Muscle layer of duodenum (tissue), 2 donors: ENCODE measurements at regions not wholly inside any gene's neighbourhood (a gene's known extent, or its start where the extent isn't known, plus 50 kb on each side); places are given as distances from the start of the nearest gene placed in this dataset.
A peak's percentile ranks its signal among the peaks of the same experiment; 100 is the strongest.

Experiments
- H3K27ac ChIP-seq: one replicate; pipeline ENCODE4 v1.7.0; 2013; ENCODE audit warnings: mild to moderate bottlenecking, low read length
- H3K27me3 ChIP-seq: one replicate; pipeline ENCODE4 v1.7.0; 2013; ENCODE audit warnings: low read depth, mild to moderate bottlenecking, control low read depth, low read length
- H3K36me3 ChIP-seq, 2 donors: one replicate each; pipeline ENCODE4 v1.7.0; 2013; ENCODE audit warnings: low read length in 2 of 2, control low read depth in 1 of 2, mild to moderate bottlenecking in 1 of 2; ENCODE audit not compliant: insufficient read depth in 2 of 2, control insufficient read depth in 1 of 2
- H3K4me1 ChIP-seq, 2 donors: one replicate each; pipeline ENCODE4 v1.7.0; 2013; ENCODE audit warnings: low read length in 2 of 2, mild to moderate bottlenecking in 2 of 2, control low read depth in 1 of 2, moderate library complexity in 1 of 2; ENCODE audit not compliant: insufficient read depth in 2 of 2, control insufficient read depth in 1 of 2
- H3K4me3 ChIP-seq, 2 donors: one replicate each; pipeline ENCODE4 v1.7.0; 2013; ENCODE audit warnings: low read length in 2 of 2, low read depth in 1 of 2, mild to moderate bottlenecking in 1 of 2
- H3K9me3 ChIP-seq, 2 donors: one replicate each; pipeline ENCODE4 v1.7.0; 2013; ENCODE audit warnings: low read length in 2 of 2, control low read depth in 1 of 2, mild to moderate bottlenecking in 1 of 2; ENCODE audit not compliant: control insufficient read depth in 1 of 2
- donor health status: healthy.

- Histone ChIP-seq H3K27ac (peak overlapping the region; percentile 94), H3K9me3 (no peaks in the 10 kb centered on the region), H3K27me3 (no peaks in the 10 kb centered on the region), H3K36me3 (peaks cover 0 to 5% of the 10 kb centered on the region in 2 donors), H3K4me3 (no peak overlapping the region), H3K4me1 (peaks cover 9 to 22% of the 10 kb centered on the region in 2 donors)
Observed at GRCh38 chr3:188949996-188950395, 221.8 kb upstream of the TPRG1 start.

GRCh38 chr3:188950832-188951489 is 220.8 kb upstream of the TPRG1 start:
- Histone ChIP-seq H3K27ac (peak overlapping the region; percentile 94), H3K27me3 (no peaks in the 10 kb centered on the region), H3K9me3 (no peaks in the 10 kb centered on the region), H3K4me1 (peaks cover 9 to 22% of the 10 kb centered on the region in 2 donors), H3K36me3 (peaks cover 0 to 5% of the 10 kb centered on the region in 2 donors), H3K4me3 (no peak overlapping the region)

GRCh38 chr3:188951734-188952133 is 220.0 kb upstream of the TPRG1 start:
- H3K4me3 ChIP-seq: no peak overlapping the region
- H3K36me3 ChIP-seq: peaks cover 0 to 5% of the 10 kb centered on the region in 2 donors
- peak overlapping the region; percentile 94 for H3K27ac ChIP-seq
- H3K4me1 ChIP-seq: peaks cover 9 to 22% of the 10 kb centered on the region in 2 donors
- no peaks in the 10 kb centered on the region for H3K27me3 ChIP-seq
- H3K9me3 ChIP-seq: no peaks in the 10 kb centered on the region

GRCh38 chr3:188954590-188955208 is 217.1 kb upstream of the TPRG1 start:
- H3K4me1 ChIP-seq: peaks cover 0 to 9% of the 10 kb centered on the region in 2 donors
- H3K27ac ChIP-seq: no peak overlapping the region
- H3K27me3 ChIP-seq: no peaks in the 10 kb centered on the region
- H3K4me3 ChIP-seq: no peak overlapping the region
- no peaks in the 10 kb centered on the region for H3K9me3 ChIP-seq
- H3K36me3 ChIP-seq: no peaks in the 10 kb centered on the region

- peaks cover 0 to 4% of the 10 kb centered on the region in 2 donors for H3K4me1 ChIP-seq
- no peaks in the 10 kb centered on the region for H3K27me3 ChIP-seq
- no peaks in the 10 kb centered on the region for H3K36me3 ChIP-seq
- no peaks in the 10 kb centered on the region for H3K9me3 ChIP-seq
- H3K4me3 ChIP-seq: no peak overlapping the region
- H3K27ac ChIP-seq: no peak overlapping the region
Observed at GRCh38 chr3:188955919-188956318, 215.9 kb upstream of the TPRG1 start.

- no peaks in the 10 kb centered on the region for H3K4me1 ChIP-seq
Observed at GRCh38 chr3:188956839-188957489, 214.8 kb upstream of the TPRG1 start.

GRCh38 chr3:188959013-188959412 is 212.8 kb upstream of the TPRG1 start:
- Histone ChIP-seq H3K27me3 (no peaks in the 10 kb centered on the region), H3K27ac (no peak overlapping the region), H3K4me3 (no peak overlapping the region), H3K9me3 (no peaks in the 10 kb centered on the region), H3K36me3 (no peaks in the 10 kb centered on the region), H3K4me1 (no peaks in the 10 kb centered on the region)

More at GRCh38 chr3:188956839-188957489, 214.8 kb upstream of the TPRG1 start:
- Histone ChIP-seq H3K9me3 (no peaks in the 10 kb centered on the region), H3K4me3 (no peak overlapping the region), H3K36me3 (no peaks in the 10 kb centered on the region), H3K27ac (no peak overlapping the region), H3K27me3 (no peaks in the 10 kb centered on the region)

GRCh38 chr3:188962253-188963247 is 209.2 kb upstream of the TPRG1 start:
- H3K4me3 ChIP-seq: no peak overlapping the region
- no peak overlapping the region for H3K27ac ChIP-seq
- no peaks in the 10 kb centered on the region for H3K27me3 ChIP-seq
- no peaks in the 10 kb centered on the region for H3K4me1 ChIP-seq
- no peaks in the 10 kb centered on the region for H3K36me3 ChIP-seq
- H3K9me3 ChIP-seq: no peaks in the 10 kb centered on the region

- H3K4me1 ChIP-seq: no peaks in the 10 kb centered on the region
- H3K36me3 ChIP-seq: no peaks in the 10 kb centered on the region
- no peaks in the 10 kb centered on the region for H3K27me3 ChIP-seq
- no peaks in the 10 kb centered on the region for H3K9me3 ChIP-seq
- H3K4me3 ChIP-seq: no peak overlapping the region
- H3K27ac ChIP-seq: no peak overlapping the region
Observed at GRCh38 chr3:188964957-188965356, 206.8 kb upstream of the TPRG1 start.

- H3K27ac ChIP-seq: no peak overlapping the region
- H3K4me1 ChIP-seq: no peaks in the 10 kb centered on the region
- H3K4me3 ChIP-seq: no peak overlapping the region
- peaks cover 0 to 4% of the 10 kb centered on the region in 2 donors for H3K9me3 ChIP-seq
- H3K27me3 ChIP-seq: no peaks in the 10 kb centered on the region
- no peaks in the 10 kb centered on the region for H3K36me3 ChIP-seq
Observed at GRCh38 chr3:188972310-188972709, 199.5 kb upstream of the TPRG1 start.
